ENCODE measurements at regions not wholly inside any gene's neighbourhood (a gene's known extent, or its start where the extent isn't known, plus 50 kb on each side); places are given as distances from the start of the nearest gene placed in this dataset.

- TF ChIP-seq CTCF (IDR thresholded peaks at IDR 0.05): no peak
- no peak for TF ChIP-seq POLR2A (IDR thresholded peaks at IDR 0.05)
- TF ChIP-seq EP300 (IDR thresholded peaks at IDR 0.05): no peak
- no peak for TF ChIP-seq POLR2AphosphoS5 (IDR thresholded peaks at IDR 0.05)
Measured at GRCh38 chr4:96175871-96176270, 336.0 kb downstream of the PDHA2 start.

All from suprapubic skin (tissue), 4 donors.